ENCODE measurements at regions not wholly inside any gene's neighbourhood (a gene's known extent, or its start where the extent isn't known, plus 50 kb on each side); places are given as distances from the start of the nearest gene placed in this dataset.

DNA sequence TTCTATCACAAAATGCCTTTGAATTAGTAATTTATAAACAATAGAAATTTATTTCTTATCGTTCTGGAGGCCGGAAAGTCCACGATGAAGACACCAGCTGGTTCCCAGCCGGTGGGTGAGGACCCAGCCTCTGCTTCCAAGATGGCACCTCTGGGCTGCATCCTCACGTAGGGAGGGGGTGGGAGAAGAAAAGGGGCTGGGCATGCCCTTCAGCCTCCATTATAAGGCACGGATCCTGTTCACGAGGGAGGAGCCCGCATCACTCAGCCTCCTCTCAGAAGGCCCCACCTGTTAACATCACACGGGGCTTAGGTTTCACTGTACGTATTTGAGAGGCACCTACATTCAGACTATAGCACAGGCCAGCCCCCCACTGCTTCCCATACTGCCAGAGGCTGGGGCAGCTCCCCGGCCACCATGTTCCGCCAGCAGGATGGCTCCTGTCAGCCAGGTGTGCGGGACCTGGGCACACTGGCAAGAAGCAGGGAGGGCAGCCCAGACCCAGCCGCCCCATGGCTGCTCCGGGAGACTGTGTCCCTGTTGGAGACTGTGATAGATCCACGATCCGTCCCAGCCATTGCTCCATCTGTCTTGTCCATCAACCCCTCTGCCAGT is 131.6 kb downstream of the SOX1 start:
- no peak for DNase-seq

DNA sequence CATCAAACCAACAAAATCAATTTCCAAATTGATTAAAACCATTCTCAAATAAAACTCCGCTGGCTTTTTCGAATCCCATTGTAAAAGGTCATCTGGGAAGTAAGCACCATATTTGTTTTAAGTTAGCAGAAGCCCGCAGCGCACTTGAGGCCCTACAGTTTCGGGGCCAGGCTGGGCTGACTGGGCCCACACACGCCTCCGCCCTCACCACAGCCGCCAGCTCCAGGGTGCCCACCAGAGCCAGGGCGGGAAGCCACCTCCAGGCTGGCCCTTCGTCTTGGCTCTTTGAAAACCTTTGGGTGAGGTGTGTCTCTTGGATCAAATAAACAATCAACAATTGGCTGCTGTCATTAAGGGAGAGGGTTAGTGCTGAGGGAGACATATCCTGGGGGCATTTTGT is 133.3 kb downstream of the SOX1 start:
- peak; percentile 71 for DNase-seq

DNA sequence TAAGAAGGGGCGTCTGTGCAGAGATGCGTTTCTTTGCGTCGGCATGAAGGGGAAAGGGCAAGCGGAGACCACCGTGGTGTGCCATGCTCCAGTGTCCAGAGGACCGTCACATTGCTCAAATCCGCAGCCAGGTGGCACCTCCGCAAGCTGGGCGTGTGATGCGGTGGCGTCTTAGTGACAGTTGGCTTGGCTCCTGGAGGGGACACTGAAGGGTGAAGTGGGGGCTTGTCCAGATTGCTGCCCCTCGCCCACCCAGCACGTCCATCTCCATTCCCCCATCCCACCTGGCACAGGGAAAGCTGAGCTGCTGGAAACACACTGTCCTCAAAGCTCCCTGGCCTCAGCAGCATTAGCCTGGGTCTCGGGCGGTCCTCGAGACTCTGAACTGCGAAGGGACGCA is 135.3 kb downstream of the SOX1 start:
- no peak for DNase-seq

DNA sequence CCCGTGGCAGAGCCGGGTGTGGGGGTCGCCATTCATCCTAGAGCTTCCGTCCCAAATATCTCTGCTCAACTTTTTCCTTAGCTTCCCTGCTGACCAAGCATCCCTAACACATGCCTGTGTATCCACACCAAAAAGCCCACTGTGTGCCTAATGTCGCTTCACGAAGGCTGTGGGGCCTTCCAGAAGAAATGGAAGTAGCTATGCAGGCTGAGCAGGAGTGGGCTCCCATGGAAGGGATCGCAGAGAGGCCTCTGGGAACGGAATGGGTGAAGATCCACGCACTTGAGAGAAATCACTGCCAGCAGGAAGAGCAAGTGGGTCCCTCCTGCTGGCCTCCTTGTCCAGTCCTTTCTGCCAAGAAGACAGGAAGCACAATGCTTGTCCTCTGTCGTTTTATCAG is 136.0 kb downstream of the SOX1 start:
- no peak for DNase-seq

DNA sequence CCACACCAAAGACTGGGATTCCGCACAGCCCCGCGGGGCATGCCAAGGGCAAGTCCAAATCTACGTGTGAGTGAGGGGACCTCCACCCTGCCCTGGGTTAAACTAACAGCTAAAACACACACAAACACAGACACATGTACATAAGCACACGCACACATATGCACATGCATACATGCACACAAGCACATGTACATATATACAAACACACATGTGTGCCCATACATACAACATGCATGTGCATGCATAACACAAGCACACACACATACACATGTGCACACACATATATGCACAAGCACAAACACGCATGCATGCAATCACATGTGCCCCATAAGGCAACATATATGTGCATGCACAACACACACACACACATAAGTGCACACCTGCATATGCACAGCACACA is 136.7 kb downstream of the SOX1 start:
- DNase-seq = no peak

DNA sequence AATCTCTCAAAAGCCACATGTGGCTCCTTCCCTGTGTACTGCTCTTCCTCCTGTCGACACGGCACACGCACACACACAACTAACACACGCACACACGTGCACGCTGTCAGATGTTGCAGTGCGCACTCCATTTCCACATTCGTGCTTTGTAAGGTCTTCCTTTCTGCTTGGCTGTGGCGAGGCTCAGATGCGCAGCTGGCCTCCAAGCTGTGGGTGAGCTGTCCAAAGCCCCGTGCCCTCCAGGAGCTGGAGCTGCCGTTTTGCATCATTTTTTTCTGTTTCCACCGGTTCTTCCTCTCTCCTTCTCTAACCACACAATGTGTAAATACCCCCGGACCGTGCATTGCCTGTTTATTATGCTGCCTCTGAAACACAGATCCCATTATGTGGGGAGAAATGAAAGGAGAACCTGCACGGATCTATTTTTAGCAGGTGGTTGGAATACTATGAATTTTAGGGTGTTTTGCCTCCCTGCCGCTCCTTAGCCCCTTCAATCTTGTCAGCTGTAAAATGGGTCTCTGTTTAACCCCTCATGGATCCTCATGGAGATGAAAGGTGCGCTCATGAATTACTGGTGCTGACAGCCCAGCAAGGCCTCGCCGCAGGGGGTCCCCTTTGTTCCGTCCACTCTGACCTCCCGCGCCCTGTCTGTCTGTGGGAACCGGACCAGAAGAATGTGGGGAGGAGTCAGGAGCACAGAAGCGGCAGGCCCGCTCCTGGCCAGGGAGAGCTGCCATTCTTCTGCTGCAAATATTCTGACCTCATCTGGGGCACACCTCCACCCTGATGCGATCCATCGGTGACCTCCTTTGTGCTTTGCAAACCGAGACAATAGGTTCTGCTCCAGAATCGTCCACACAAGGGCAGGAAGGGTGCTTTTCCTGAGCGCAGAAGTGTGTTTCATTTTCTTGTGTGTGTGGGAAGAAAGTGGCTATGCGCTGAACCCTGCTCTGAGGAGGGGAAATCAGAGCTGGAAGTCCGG is 137.7 kb downstream of the SOX1 start:
- DNase-seq = no peak

DNA sequence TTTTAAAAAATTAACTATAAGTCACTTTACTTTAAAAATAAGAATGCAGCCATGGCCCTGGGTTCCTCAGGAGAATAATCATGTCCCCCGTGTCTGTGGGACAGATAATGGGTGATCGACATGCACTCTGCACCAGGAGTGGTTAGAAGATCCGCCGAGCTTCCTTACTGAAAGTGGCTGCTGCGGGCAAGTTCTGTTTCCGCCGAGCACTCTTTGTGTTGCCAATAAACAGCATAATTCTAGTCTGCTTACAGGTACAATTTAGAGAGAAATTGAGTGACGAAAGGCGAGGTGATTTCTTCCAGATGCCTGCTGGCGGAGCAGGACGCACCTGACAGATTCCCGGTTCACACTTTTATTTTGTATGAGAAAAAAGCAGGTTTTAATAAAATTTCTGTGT is 139.0 kb downstream of the SOX1 start:
- no peak for DNase-seq

DNA sequence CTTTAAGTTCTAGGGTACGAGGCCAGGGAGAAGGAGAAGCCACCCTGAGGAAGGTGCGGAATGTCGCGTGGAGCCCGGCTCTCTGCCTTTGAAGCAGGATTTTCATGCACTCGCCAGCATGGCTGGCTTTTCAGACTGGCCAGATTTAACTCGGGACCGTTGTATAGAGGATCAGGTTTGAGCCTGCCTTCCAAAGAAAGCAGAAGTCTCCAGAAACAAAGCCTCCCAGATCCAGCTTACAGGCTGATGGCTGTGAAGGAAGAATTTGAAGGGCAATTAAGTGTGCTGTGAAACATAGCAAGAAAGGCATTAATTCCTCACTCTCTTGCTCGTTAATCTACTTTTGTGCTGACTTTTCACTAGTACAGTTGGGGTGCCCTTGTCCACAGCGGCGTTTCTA is 140.2 kb downstream of the SOX1 start:
- no peak for DNase-seq

DNA sequence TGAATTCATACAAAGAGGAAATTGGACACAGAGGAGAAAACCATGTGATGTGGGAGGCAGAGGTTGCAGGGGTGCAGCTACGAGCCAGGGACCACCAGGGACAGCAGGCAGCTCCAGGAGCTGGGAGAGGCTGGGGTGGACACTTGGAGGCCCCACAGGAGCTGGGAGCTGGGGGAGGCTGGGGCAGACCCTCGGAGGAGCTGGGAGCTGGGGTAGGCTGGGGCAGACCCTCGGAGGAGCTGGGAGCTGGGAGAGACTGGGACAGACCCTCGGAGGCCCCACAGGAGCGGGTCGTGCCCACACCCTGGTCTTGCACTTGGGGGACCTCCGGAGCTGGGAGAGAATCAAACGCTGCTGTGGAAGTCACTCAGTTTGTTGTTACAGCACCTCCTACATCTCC is 141.7 kb downstream of the SOX1 start:
- no peak for DNase-seq

DNA sequence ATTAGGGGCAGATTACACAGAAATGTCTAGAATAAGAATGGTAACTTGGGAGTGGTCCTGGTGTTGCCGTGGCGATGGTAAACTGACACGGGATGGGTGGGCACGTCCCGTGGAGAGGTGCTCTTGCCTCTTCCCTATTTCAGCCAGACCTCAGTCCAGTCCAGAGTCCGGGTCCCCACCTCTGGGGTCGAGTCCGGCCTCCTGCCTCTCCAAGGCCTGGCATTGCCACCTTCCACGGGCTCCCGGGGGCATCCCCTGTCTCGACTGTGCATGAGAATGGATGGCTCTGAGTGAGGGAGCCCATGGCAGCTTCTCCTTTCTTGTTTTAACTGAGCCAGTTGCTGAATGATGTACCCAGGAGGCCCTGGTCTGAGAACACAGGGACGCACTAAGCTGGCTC is 142.3 kb downstream of the SOX1 start:
- no peak for DNase-seq

DNA sequence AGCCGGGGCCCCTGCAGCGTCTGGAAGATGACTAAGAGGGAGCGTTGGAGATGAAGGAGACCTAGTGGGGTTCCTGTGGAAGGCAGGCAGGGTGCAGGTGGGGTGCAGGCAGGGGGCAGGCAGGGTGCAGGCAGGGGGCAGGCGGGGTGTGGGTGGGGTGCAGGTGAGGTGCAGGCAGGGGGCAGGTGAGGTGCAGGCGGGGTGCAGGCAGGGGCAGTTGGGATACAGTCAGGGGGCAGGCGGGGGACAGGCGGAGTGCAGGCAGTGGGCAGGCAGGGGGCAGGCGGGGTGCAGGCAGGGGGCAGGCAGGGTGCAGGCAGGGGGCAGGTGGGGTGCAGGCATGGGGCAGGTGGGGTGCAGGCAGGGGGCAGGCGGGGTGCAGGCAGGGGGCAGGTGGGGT is 142.8 kb downstream of the SOX1 start:
- DNase-seq = no peak

DNA sequence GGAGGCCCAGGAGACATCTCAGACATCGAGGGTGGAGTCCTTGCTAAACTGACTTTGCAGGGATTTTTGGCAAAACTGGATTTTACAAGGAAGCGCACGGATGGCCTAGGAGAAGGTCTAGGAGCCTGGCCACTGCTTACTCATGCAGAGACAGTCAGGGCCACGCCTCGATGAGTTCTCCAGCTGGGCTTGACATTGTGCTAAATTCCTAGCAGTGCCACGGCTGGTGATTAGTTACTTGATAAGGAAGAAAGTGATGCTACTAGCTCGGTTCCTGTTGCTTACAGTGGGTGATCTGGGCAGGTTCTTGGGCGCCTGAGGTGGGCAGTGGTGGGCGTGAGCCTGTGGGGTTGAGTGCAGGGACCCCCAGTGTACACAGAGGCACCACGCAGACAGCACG is 143.4 kb downstream of the SOX1 start:
- peak; percentile 51 for DNase-seq

DNA sequence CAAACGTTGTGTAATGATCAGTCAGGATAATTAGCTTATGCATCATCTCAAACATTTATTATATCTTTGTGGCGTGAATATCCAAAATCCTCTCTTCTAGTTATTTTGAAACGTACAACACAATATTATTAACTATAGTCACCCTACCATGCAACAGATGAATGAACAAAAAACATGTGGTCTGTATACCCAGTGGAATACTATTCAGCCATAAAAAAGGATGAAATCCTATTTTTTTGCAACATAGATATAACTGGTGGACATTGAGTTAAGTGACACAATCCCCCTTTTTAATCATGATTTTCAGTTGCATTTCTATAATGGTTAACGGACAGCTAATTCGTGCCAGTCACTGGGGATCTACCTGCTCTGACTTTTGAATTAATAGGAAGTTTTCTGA is 145.6 kb downstream of the SOX1 start:
- no peak for DNase-seq

DNA sequence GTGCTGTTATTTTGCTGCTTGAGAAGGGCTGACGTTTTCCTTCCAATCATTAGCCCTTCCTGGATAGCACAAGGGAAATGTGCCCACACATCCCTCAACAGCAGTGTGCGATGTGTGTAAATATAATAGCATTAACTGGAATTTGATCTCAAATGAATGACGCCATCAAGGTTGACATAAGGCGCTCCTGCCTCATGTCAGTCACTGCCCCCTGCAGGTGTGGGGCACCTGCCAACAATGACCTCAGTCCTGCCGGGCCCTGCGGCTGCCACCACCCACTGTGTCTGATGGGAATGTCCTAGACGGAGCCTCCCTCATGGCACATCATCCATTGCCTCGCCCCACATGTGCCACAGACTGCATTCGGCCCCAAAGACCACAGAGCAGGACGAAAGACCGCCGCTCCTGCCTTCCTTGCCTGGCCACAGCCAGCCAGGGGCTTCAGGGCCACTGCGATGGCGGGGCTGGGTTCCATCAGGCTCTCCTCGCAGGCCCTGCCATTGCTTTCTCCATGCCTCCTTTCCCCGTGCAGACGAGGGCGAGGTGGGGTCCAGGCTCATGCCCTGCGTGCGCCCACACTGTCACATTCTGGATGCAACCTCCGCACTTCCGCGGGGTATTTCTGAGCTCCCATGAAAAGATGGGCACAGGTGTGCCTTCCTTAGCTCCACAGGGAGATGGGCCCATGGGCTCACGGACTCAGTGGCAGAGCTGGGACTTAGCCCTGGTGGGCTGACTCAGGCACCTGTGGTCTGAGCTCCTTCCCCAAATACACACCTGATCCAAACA is 146.7 kb downstream of the SOX1 start:
- peak; percentile 100 for DNase-seq

DNA sequence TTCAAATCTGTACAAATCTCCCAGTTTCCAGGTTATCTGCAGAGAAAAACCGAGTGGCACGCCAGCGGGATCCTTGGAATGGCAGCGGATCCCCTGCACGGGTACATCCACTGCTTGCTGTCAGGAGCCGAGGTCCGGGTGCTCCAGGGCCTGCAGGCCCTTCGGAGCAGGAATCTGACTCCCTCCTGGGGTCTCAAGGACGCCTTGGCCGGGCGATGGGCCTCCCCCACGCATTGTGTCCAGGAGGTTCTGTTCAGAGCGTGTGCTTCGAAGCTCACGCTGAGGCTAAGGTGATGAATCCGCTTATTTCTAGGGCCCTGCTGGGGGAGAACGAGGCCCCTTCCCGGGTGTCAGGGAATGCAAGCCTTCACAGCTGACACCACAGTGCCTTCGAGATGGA is 148.9 kb downstream of the SOX1 start:
- DNase-seq = no peak

DNA sequence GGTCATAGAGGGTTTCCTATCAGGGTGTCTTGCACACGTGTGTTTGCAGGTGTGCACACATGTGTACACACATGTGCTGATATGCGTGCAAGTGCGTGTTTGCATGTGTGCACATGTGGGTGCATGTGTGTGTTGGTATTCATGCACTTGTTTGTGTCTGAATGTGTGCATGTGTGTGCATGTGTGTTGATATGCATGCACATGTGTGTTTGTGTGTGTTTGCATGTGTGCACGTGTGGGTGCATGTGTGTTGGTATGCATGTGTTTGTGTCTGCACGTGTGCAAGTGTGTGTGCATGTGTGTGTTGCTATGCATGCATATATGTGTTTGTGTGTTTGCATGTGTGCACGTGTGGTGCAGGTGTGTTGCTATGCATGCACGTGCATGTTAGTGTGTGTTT is 150.5 kb downstream of the SOX1 start:
- DNase-seq = no peak

DNA sequence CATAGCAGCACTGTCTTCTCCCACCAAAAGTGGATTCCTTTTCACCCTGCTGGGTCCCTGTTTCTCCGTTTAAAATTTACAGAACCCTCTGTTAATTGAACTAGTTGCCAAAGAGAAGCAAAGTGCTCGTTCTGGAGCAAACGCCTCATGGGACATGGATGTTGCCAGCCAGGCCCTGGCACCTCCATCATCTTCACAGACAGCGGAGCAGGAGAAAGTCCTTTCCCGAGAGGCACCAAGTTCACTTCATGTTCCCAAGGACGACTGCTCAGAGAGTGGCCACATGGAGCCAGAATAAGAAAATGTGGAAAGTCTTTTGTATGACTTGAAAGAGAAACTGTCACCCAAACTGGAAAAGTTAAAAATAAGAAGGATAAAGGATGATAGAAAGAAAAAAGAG is 151.5 kb downstream of the SOX1 start:
- DNase-seq = no peak

DNA sequence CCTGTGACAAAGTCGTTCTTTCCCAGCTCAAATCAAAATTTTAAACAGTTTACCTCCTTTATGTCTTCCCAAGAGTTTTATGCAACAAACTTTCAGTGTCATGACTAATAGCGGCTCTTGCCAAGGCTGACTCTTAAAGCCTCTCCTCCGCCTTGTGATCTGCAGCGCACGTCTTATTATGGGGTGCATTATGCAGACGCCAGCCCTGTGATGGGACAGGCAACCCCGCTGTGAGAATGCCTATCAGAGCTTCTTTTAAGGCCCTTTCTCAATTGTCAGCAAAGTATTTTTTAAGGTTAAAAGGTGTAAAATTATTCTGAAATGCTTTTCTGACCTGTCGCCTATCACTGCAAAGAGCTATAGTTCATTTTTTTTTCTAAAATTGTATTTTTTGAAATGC is 152.8 kb downstream of the SOX1 start:
- no peak for DNase-seq

DNA sequence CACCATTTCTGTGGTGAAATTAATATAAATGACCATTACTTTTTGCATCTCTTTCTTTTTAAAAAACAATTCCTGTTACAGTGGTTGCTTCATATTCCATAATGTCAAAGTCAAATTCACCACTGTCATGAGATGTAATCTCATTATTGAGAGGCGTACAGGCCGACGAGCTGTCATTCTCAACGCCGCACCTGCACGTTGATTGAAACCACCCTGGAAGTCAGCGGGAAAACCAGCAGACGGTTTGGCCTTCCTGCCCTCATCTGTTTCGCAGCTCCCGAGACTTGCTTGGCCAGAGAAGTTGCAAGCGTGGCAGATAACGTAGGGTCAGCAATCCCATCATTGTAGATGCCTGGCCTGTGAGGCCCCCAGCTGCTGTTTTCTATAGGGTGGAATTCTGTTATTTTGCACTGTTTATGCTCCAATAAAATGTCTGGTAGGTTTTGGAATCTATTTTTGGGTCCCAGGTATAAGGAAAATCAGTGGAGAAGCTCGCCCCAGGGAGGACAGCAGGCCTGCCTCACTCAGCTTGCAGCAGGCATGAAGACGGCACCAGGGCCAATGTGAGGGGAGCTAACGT is 153.4 kb downstream of the SOX1 start:
- no peak for DNase-seq

DNA sequence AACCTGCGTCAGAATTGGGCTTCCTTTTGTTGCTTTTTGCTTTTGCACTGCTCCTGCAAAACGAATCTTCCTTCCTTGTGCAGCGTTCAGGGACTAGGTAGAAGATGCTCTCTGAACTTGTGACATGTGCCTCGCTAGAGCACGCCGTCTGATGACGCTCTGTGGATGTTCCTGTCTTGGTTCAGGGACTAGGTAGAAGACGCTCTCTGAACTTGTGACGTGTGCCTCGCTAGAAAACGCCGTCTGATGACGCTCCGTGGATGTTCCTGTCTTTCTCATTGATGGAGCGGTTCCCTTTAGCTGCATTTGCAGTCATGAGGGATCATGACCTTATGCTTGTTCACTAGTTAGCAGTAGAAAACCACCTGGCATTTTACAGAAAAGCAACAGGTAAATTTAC is 154.0 kb downstream of the SOX1 start:
- no peak for DNase-seq

DNA sequence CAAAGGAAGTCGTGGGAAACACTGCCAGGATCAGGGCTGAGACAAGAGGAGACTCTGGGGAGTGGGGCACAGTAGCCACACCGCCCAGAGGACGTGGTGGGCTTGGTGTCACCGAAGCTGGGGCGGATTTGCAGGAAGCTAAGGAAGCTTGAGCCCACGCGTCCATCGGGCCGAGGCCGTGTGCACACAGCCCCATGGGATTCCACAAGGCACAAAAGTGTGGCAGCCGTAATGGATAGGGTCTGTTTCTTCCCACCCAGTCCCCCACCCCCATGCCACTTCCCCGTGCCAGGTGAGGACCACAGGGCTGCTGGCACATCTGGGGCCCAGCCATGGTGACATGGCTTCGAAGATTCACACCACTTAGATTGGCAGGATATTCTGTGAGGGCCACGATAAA is 153.2 kb upstream of the SPACA7 start:
- no peak for DNase-seq

DNA sequence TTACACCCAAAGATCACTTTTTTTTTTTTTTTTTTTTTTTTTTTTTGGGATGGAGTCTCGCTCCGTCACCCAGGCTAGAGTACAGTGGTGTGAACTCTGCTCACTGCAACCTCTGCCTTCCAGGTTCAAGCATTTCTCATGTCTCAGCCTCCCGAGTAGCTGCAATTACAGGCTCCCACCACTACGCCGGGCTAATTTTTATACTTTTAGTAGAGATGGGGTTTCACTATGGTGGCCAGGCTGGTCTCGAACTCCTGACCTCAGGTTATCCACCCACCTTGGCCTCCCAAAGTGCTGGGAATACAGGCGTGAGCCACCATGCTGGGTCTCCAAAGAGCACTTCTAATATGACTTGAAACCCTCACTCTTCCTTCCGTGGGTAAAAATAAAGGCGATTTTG is 152.2 kb upstream of the SPACA7 start:
- peak; percentile 24 for DNase-seq

DNA sequence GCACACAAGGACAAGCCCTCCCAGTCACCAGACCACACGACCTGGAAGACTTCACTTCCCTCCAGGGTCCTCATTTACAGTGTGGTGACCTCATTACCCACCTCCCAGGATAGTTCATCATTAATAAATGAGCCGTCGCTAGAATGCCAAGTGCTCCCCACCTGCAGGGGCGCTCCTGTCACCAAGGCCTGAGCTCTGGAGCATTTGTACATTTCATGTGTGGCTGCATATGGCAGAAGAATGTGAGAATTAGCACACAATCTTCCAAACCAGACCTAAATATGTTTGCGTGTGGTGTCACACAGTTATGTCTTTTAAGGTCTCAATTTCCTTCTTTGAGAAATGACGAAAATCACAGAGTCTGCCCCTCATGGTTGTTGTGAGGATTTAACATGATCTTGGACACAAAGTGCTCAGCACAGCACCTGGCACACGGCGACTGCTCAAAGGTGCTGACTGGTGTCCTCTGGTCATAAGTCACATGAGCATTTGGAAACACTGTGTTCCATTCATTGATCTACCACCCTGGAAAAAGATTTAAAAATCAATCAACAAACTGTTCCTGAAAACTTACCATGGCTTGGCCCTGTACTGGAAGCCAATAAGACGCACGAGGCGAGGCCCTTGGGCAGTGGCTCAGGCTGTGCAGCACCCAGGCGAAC is 150.6 kb upstream of the SPACA7 start:
- DNase-seq = no peak

Measured in NCI-H69 (cell line).